CD4-positive, CD25-positive, alpha-beta regulatory T cell (primary cell): ENCODE measurements at regions not wholly inside any gene's neighbourhood (a gene's known extent, or its start where the extent isn't known, plus 50 kb on each side); places are given as distances from the start of the nearest gene placed in this dataset.
"Not testable (repeated sequence)": the region's sequence is repeated elsewhere in the genome, so short reads cannot be mapped to it uniquely, and the experiment has no call there.

ENCODE experiments used
- ATAC-seq, 2 donors: fragments of 150-1000 bp; cut with Tn5 transposase; one replicate each; pipeline ENCODE4 v1.10.0; 2021; ENCODE audit warnings: low read depth in 2 of 2, moderate number of reproducible peaks in 2 of 2, moderate library complexity in 1 of 2
- DNase-seq, 3 donors: peaks; one replicate each; pipeline versions ENCODE4 v3.0.0 to v3.0.0-alpha.2; 2012 to 2022; ENCODE audit warnings: mixed read lengths in 1 of 3
- H3K27ac ChIP-seq: one replicate; pipeline ENCODE4 v1.7.0; 2013; ENCODE audit warnings: mild to moderate bottlenecking, low read length; ENCODE audit not compliant: insufficient read depth, poor library complexity, severe bottlenecking
- H3K27me3 ChIP-seq: one replicate; pipeline ENCODE4 v1.7.0; 2013; ENCODE audit warnings: low read length; ENCODE audit not compliant: control insufficient read depth, insufficient read depth
- H3K36me3 ChIP-seq: one replicate; pipeline ENCODE4 v1.7.0; 2013; ENCODE audit warnings: mild to moderate bottlenecking, low read length, moderate library complexity; ENCODE audit not compliant: control insufficient read depth, insufficient read depth
- H3K4me1 ChIP-seq: 2 replicates; pipeline ENCODE4 v1.7.0; 2013; ENCODE audit warnings: mild to moderate bottlenecking, low read length; ENCODE audit not compliant: insufficient read depth, control insufficient read depth, poor library complexity, severe bottlenecking
- H3K4me3 ChIP-seq: one replicate; pipeline ENCODE4 v1.7.0; 2013; ENCODE audit warnings: low read depth, mild to moderate bottlenecking, low read length, moderate library complexity
- H3K9me3 ChIP-seq, 2 experiments: 1 replicate in 1 of 2; 2 replicates in 1 of 2; pipeline ENCODE4 v1.7.0; 2013; ENCODE audit warnings: low read length in 2 of 2, mild to moderate bottlenecking in 1 of 2, moderate library complexity in 1 of 2; ENCODE audit not compliant: control insufficient read depth in 2 of 2
- H3K27ac Mint-ChIP-seq, 3 donors: one replicate each; pipeline ENCODE4 v1.8.0; 2020 to 2022; ENCODE audit warnings: mild to moderate bottlenecking in 3 of 3, mixed read lengths in 3 of 3, moderate library complexity in 2 of 3
- H3K27me3 Mint-ChIP-seq: one replicate; pipeline ENCODE4 v1.8.0; 2022; ENCODE audit warnings: mild to moderate bottlenecking, mixed read lengths
- H3K36me3 Mint-ChIP-seq: one replicate; pipeline ENCODE4 v1.8.0; 2020; ENCODE audit warnings: mixed read lengths
- H3K4me1 Mint-ChIP-seq, 4 donors: one replicate each; pipeline ENCODE4 v1.8.0; 2020 to 2022; ENCODE audit warnings: mixed read lengths in 4 of 4, mild to moderate bottlenecking in 1 of 4
- H3K4me3 Mint-ChIP-seq, 4 donors: one replicate each; pipeline ENCODE4 v1.8.0; 2020 to 2022; ENCODE audit warnings: mild to moderate bottlenecking in 4 of 4, mixed read lengths in 4 of 4, moderate library complexity in 3 of 4
- H3K9me3 Mint-ChIP-seq, 7 donors: one replicate each; pipeline ENCODE4 v1.8.0; 2020 to 2022; ENCODE audit warnings: mixed read lengths in 7 of 7, mild to moderate bottlenecking in 3 of 7, moderate library complexity in 2 of 7

- ATAC-seq (no peak), DNase-seq (no peak)
- Histone ChIP-seq H3K4me3 (no peak overlapping the region), H3K27me3 (no peaks in the 10 kb centered on the region), H3K27ac (no peak overlapping the region), H3K36me3 (no peaks in the 10 kb centered on the region), H3K4me1 (no peaks in the 10 kb centered on the region), H3K9me3 (no peaks in the 10 kb centered on the region)
- peaks cover 0 to 10% (median 0%) of the 10 kb centered on the region in 7 donors for H3K9me3 Mint-ChIP-seq
- no peaks in the 10 kb centered on the region for H3K36me3 Mint-ChIP-seq
- peaks cover 0 to 9% (median 2%) of the 10 kb centered on the region in 4 donors for H3K4me1 Mint-ChIP-seq
- H3K27me3 Mint-ChIP-seq = peaks cover 21% of the 10 kb centered on the region
- H3K4me3 Mint-ChIP-seq = no peak overlapping the region
- no peak overlapping the region for H3K27ac Mint-ChIP-seq
Measured at GRCh38 chr13:22925881-22926747, 254.7 kb upstream of the SGCG start.

GRCh38 chr13:22926748-22927400 is 253.9 kb upstream of the SGCG start:
- H3K27me3 Mint-ChIP-seq = peaks cover 21% of the 10 kb centered on the region
- no peak overlapping the region for H3K27ac Mint-ChIP-seq
- no peaks in the 10 kb centered on the region for H3K36me3 Mint-ChIP-seq
- H3K9me3 ChIP-seq = no peaks in the 10 kb centered on the region
- H3K27me3 ChIP-seq = no peaks in the 10 kb centered on the region
- H3K4me3 Mint-ChIP-seq = no peak overlapping the region
- DNase-seq (no peak), ATAC-seq (peak in 1 of 2 donors; percentile 15)
- no peak overlapping the region for H3K4me3 ChIP-seq
- no peaks in the 10 kb centered on the region for H3K36me3 ChIP-seq
- H3K4me1 ChIP-seq = no peaks in the 10 kb centered on the region
- H3K4me1 Mint-ChIP-seq = peaks cover 0 to 9% (median 2%) of the 10 kb centered on the region in 4 donors
- H3K27ac ChIP-seq = no peak overlapping the region
- H3K9me3 Mint-ChIP-seq = peaks cover 0 to 4% (median 0%) of the 10 kb centered on the region in 7 donors

GRCh38 chr13:22927845-22928244 is 252.9 kb upstream of the SGCG start:
- not testable (repeated sequence) for H3K27me3 ChIP-seq, H3K9me3 ChIP-seq, H3K36me3 Mint-ChIP-seq, H3K4me3 Mint-ChIP-seq, H3K9me3 Mint-ChIP-seq, H3K27ac Mint-ChIP-seq, H3K4me1 Mint-ChIP-seq, H3K36me3 ChIP-seq, H3K27ac ChIP-seq, H3K4me3 ChIP-seq, ATAC-seq, H3K4me1 ChIP-seq, DNase-seq
- H3K27me3 Mint-ChIP-seq = peaks cover 18% of the 10 kb centered on the region

GRCh38 chr13:22929381-22930126 is 251.2 kb upstream of the SGCG start:
- Mint-ChIP-seq H3K4me3 (no peak overlapping the region), H3K27me3 (peaks cover 17% of the 10 kb centered on the region), H3K4me1 (peaks cover 0 to 9% (median 2%) of the 10 kb centered on the region in 4 donors), H3K9me3 (peaks cover 0 to 2% (median 0%) of the 10 kb centered on the region in 7 donors), H3K36me3 (no peaks in the 10 kb centered on the region), H3K27ac (no peak overlapping the region)
- H3K27me3 ChIP-seq = no peaks in the 10 kb centered on the region
- no peak overlapping the region for H3K4me3 ChIP-seq
- no peak overlapping the region for H3K27ac ChIP-seq
- DNase-seq (no peak), ATAC-seq (no peak)
- no peaks in the 10 kb centered on the region for H3K4me1 ChIP-seq
- no peaks in the 10 kb centered on the region for H3K36me3 ChIP-seq
- H3K9me3 ChIP-seq = no peaks in the 10 kb centered on the region

- H3K36me3 ChIP-seq = no peaks in the 10 kb centered on the region
- Mint-ChIP-seq H3K36me3 (no peaks in the 10 kb centered on the region), H3K4me1 (no peaks in the 10 kb centered on the region), H3K27ac (no peak overlapping the region), H3K27me3 (peaks cover 5% of the 10 kb centered on the region), H3K9me3 (no peaks in the 10 kb centered on the region), H3K4me3 (no peak overlapping the region)
- DNase-seq = no peak
- H3K4me3 ChIP-seq = no peak overlapping the region
- no peaks in the 10 kb centered on the region for H3K9me3 ChIP-seq
- no peak overlapping the region for H3K27ac ChIP-seq
- ATAC-seq = no peak
- no peaks in the 10 kb centered on the region for H3K27me3 ChIP-seq
- H3K4me1 ChIP-seq = no peaks in the 10 kb centered on the region
Measured at GRCh38 chr13:22931576-22931975, 249.2 kb upstream of the SGCG start.

GRCh38 chr13:22932632-22933412 is 248.0 kb upstream of the SGCG start:
- H3K27me3 Mint-ChIP-seq, H3K4me1 Mint-ChIP-seq, H3K4me3 ChIP-seq, H3K9me3 Mint-ChIP-seq, H3K36me3 ChIP-seq, ATAC-seq, H3K27ac ChIP-seq, H3K36me3 Mint-ChIP-seq, H3K4me3 Mint-ChIP-seq, DNase-seq, H3K4me1 ChIP-seq, H3K9me3 ChIP-seq, H3K27ac Mint-ChIP-seq, H3K27me3 ChIP-seq: not testable (repeated sequence)

GRCh38 chr13:22933571-22934181 is 247.1 kb upstream of the SGCG start:
- ATAC-seq = no peak
- H3K27me3 Mint-ChIP-seq = no peaks in the 10 kb centered on the region
- H3K4me3 ChIP-seq = no peak overlapping the region
- H3K9me3 Mint-ChIP-seq = no peaks in the 10 kb centered on the region
- H3K27me3 ChIP-seq = no peaks in the 10 kb centered on the region
- no peak for DNase-seq
- H3K9me3 ChIP-seq = no peaks in the 10 kb centered on the region
- H3K4me1 Mint-ChIP-seq = no peaks in the 10 kb centered on the region
- no peak overlapping the region for H3K4me3 Mint-ChIP-seq
- H3K27ac ChIP-seq = no peak overlapping the region
- H3K36me3 Mint-ChIP-seq = no peaks in the 10 kb centered on the region
- H3K4me1 ChIP-seq = no peaks in the 10 kb centered on the region
- H3K36me3 ChIP-seq = no peaks in the 10 kb centered on the region
- H3K27ac Mint-ChIP-seq = no peak overlapping the region
